ENCODE measurements at regions not wholly inside any gene's neighbourhood (a gene's known extent, or its start where the extent isn't known, plus 50 kb on each side); places are given as distances from the start of the nearest gene placed in this dataset.

DNA sequence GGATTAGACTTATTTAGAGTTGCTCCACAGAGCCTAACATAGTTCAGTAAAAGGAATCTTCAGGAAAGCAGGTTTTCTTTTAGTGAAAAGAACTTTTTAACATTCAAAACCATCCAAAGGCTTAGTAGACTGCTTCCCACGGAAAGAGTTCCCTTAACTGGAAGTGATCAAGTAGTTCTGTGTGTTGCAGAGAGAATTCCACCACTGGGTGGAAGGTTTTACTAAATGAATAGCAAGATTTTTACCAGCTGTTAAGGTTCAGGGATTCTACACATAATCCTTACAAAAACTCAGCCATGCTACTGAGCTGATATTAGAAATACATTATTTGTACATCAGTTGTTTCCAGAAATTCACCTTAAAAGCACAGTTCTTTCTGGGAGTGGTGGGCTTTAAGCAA is 119.7 kb downstream of the GDAP2 start:
- DNase-seq, result no peak

DNA sequence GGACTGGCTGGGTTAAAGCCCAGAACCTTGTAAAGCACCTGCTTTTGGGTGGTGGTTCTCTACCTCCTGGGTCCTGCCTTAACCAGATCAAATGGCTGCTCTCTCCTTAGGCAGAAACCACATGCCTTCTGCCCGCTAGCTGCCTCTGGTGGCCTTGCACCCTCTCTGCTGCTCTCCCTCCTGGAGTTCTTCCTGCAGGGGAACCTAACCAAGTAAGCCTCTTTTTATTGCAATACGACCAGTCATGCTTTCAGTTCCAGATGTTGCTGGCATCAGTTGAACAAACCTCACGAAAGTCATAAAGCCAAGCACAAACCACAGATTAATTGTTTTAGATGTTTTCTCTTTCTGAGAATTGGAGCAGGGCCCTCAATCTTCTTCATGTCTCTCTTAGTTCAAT is 118.9 kb downstream of the GDAP2 start:
- no peak for DNase-seq

DNA sequence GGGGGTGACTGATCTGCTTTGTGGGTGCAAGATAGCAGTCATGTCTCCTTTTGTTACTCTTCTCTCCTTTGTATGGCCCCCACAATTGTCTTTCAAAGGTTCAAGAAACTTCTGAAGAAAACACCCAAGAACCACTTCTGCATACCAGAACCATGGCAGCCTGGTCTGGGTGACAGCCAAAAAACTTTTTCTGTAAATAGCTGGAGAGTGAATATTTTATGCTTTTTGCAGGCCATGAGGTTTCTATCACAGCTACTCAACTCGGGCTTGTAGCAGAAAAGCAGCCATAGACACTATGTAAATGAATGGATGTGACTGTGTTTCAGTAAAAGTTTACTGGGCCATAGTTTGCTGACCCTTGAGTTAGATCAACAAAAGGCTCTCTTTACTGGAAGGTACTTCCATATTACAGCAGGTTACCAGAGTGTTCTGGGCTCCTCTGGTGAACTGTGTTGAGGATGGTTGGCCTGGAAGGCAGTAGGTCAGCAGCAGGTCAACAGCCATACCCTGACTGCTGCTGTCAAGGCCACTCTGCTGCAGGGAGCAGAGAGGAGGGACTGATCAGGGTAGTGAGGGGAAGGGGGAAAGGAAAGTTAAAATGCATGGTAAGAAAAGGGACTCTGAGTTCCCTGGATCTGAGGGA is 116.4 kb downstream of the GDAP2 start:
- DNase-seq, result no peak
